Liver (tissue), 8 donors: ENCODE measurements at regions not wholly inside any gene's neighbourhood (a gene's known extent, or its start where the extent isn't known, plus 50 kb on each side); places are given as distances from the start of the nearest gene placed in this dataset.

Experiments used
- DNase-seq: peaks from one replicate; pipeline ENCODE4 v3.0.0-alpha.2; 2017; ENCODE audit warnings: low spot score
- H3K27ac ChIP-seq, 2 donors: one replicate each; pipeline ENCODE4 v1.7.0; 2013; ENCODE audit warnings: inconsistent platforms in 2 of 2, low read length in 2 of 2, control low read depth in 1 of 2, low read depth in 1 of 2, mild to moderate bottlenecking in 1 of 2
- H3K27me3 ChIP-seq, 4 donors: one replicate each; pipeline versions ENCODE4 v1.6.1 to v1.7.0; 2013; ENCODE audit warnings: low read length in 3 of 4, inconsistent platforms in 1 of 4, mild to moderate bottlenecking in 1 of 4, moderate library complexity in 1 of 4; ENCODE audit not compliant: control insufficient read depth in 4 of 4, insufficient read depth in 4 of 4
- H3K36me3 ChIP-seq, 4 donors: one replicate each; pipeline versions ENCODE4 v1.6.1 to v1.7.0; 2013; ENCODE audit warnings: low read length in 3 of 4, mild to moderate bottlenecking in 3 of 4, low read depth in 1 of 4, moderate library complexity in 1 of 4; ENCODE audit not compliant: control insufficient read depth in 4 of 4, insufficient read depth in 3 of 4
- H3K4me1 ChIP-seq, 4 donors: one replicate each; pipeline versions ENCODE4 v1.6.1 to v1.7.0; 2013; ENCODE audit warnings: low read length in 3 of 4, mild to moderate bottlenecking in 3 of 4, moderate library complexity in 1 of 4; ENCODE audit not compliant: control insufficient read depth in 4 of 4, insufficient read depth in 4 of 4
- H3K4me3 ChIP-seq, 3 donors: one replicate each; pipeline versions ENCODE4 v1.6.1 to v1.7.0; 2013; ENCODE audit warnings: low read length in 3 of 3, control low read depth in 1 of 3, low read depth in 1 of 3, mild to moderate bottlenecking in 1 of 3
- H3K9ac ChIP-seq, 2 donors: one replicate each; pipeline ENCODE4 v1.7.0; 2013; ENCODE audit warnings: low read length in 2 of 2, mild to moderate bottlenecking in 2 of 2, moderate library complexity in 2 of 2, control low read depth in 1 of 2, low read depth in 1 of 2
- H3K9me3 ChIP-seq, 4 donors: one replicate each; pipeline versions ENCODE4 v1.6.1 to v1.7.0; 2013; ENCODE audit warnings: low read length in 3 of 4; ENCODE audit not compliant: control insufficient read depth in 4 of 4
- CTCF ChIP-seq: fragments of 150-350 bp; IDR thresholded peaks from 2 replicates; pipeline ENCODE4 v1.5.1; 2017; ENCODE audit warnings: improper control_type of control experiment, low read depth, low read length; ENCODE audit not compliant: missing input control
- EGR1 ChIP-seq, 2 donors: IDR thresholded peaks; 2 replicates each; pipeline ENCODE4 v1.6.1; 2016 to 2018; ENCODE audit warnings: antibody characterized with exemption in 2 of 2, low read depth in 2 of 2
- FOXA2 ChIP-seq: IDR thresholded peaks from 2 replicates; pipeline ENCODE4 v1.6.1; 2016; ENCODE audit warnings: antibody characterized with exemption
- GABPA ChIP-seq, 2 donors: IDR thresholded peaks in 1 of 2; conservative IDR thresholded peaks in 1 of 2; 2 replicates each; pipeline ENCODE4 v1.6.1; 2016; ENCODE audit warnings: antibody characterized with exemption in 2 of 2, mild to moderate bottlenecking in 1 of 2, moderate library complexity in 1 of 2
- HNF4A ChIP-seq, 2 donors: conservative IDR thresholded peaks; 2 replicates each; pipeline ENCODE4 v1.6.1; 2016; ENCODE audit warnings: antibody characterized with exemption in 2 of 2, mild to moderate bottlenecking in 2 of 2
- JUND ChIP-seq, 2 donors: IDR thresholded peaks; 2 replicates each; pipeline ENCODE4 v1.6.1; 2016; ENCODE audit warnings: antibody characterized with exemption in 2 of 2
- MAX ChIP-seq: IDR thresholded peaks from 2 replicates; pipeline ENCODE4 v1.6.1; 2016; ENCODE audit warnings: antibody characterized with exemption
- NR2F2 ChIP-seq: IDR thresholded peaks from 2 replicates; pipeline ENCODE4 v1.6.1; 2016; ENCODE audit warnings: antibody characterized with exemption
- RAD21 ChIP-seq, 2 donors: IDR thresholded peaks; 2 replicates each; pipeline ENCODE4 v1.6.1; 2016; ENCODE audit warnings: antibody characterized with exemption in 2 of 2, mild to moderate bottlenecking in 2 of 2
- RXRA ChIP-seq, 2 donors: IDR thresholded peaks; 2 replicates each; pipeline ENCODE4 v1.6.1; 2017 to 2018; ENCODE audit warnings: antibody characterized with exemption in 2 of 2, mild to moderate bottlenecking in 1 of 2
- SP1 ChIP-seq: IDR thresholded peaks from 2 replicates; pipeline ENCODE4 v1.6.1; 2018; ENCODE audit warnings: antibody characterized with exemption, mild to moderate bottlenecking
- TAF1 ChIP-seq: conservative IDR thresholded peaks from 2 replicates; pipeline ENCODE4 v1.6.1; 2016; ENCODE audit warnings: antibody characterized with exemption, mild to moderate bottlenecking
- ZBTB33 ChIP-seq: IDR thresholded peaks from 2 replicates; pipeline ENCODE4 v1.6.1; 2016; ENCODE audit warnings: antibody characterized with exemption
- WGBS: extraction: QIAGEN DNeasy Blood & Tissue Kit; methylation state at CpG from one replicate; pipeline ENCODE4 v1.1.7; 2013; 5-methylcytosine and 5-hydroxymethylcytosine counted together
- TF ChIP-seq, protein P1 (sequence below): IDR thresholded peaks from 2 replicates; pipeline ENCODE4 v1.6.1; 2016; ENCODE audit warnings: antibody characterized with exemption, mild to moderate bottlenecking
- TF ChIP-seq, protein P2 (sequence below): IDR thresholded peaks from 2 replicates; pipeline ENCODE4 v1.6.1; 2016; ENCODE audit warnings: antibody characterized with exemption
- donor health status: healthy.
- donor health status: healthy.
- donor health status: healthy.
- donor health status: healthy.
- donor health status: healthy.

- 92% methylated on average over 2 of the region's 2 CpGs for WGBS
- Histone ChIP-seq H3K36me3 (no peaks in the 10 kb centered on the region), H3K27me3 (no peaks in the 10 kb centered on the region), H3K27ac (no peak overlapping the region), H3K9me3 (no peaks in the 10 kb centered on the region), H3K4me1 (peaks cover 0 to 2% (median 0%) of the 10 kb centered on the region in 4 donors), H3K4me3 (no peak overlapping the region), H3K9ac (no peak overlapping the region)
- no peak for DNase-seq
- no peak for TF ChIP-seq JUND (IDR thresholded peaks at IDR 0.05)
- no peak for TF ChIP-seq RXRA (IDR thresholded peaks at IDR 0.05)
- TF ChIP-seq FOXA2, result no peak
- TF ChIP-seq ZBTB33, result no peak
- TF ChIP-seq GABPA (IDR thresholded peaks at IDR 0.05 in 1 of 2, conservative IDR thresholded peaks at IDR 0.05 in 1 of 2), result no peak
- TF ChIP-seq, protein P1, sequence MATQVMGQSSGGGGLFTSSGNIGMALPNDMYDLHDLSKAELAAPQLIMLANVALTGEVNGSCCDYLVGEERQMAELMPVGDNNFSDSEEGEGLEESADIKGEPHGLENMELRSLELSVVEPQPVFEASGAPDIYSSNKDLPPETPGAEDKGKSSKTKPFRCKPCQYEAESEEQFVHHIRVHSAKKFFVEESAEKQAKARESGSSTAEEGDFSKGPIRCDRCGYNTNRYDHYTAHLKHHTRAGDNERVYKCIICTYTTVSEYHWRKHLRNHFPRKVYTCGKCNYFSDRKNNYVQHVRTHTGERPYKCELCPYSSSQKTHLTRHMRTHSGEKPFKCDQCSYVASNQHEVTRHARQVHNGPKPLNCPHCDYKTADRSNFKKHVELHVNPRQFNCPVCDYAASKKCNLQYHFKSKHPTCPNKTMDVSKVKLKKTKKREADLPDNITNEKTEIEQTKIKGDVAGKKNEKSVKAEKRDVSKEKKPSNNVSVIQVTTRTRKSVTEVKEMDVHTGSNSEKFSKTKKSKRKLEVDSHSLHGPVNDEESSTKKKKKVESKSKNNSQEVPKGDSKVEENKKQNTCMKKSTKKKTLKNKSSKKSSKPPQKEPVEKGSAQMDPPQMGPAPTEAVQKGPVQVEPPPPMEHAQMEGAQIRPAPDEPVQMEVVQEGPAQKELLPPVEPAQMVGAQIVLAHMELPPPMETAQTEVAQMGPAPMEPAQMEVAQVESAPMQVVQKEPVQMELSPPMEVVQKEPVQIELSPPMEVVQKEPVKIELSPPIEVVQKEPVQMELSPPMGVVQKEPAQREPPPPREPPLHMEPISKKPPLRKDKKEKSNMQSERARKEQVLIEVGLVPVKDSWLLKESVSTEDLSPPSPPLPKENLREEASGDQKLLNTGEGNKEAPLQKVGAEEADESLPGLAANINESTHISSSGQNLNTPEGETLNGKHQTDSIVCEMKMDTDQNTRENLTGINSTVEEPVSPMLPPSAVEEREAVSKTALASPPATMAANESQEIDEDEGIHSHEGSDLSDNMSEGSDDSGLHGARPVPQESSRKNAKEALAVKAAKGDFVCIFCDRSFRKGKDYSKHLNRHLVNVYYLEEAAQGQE, result no peak
- TF ChIP-seq MAX, result no peak
- TF ChIP-seq CTCF, result no peak
- no peak for TF ChIP-seq NR2F2
- no peak for TF ChIP-seq TAF1
- TF ChIP-seq RAD21 (IDR thresholded peaks at IDR 0.05), result no peak
- TF ChIP-seq EGR1 (IDR thresholded peaks at IDR 0.05; ENCODE audit: low read depth in 2 of 2), result no peak
- TF ChIP-seq SP1, result no peak
Observed at GRCh38 chr1:184228558-184228957, 158.3 kb upstream of the C1orf21 start.

DNA sequence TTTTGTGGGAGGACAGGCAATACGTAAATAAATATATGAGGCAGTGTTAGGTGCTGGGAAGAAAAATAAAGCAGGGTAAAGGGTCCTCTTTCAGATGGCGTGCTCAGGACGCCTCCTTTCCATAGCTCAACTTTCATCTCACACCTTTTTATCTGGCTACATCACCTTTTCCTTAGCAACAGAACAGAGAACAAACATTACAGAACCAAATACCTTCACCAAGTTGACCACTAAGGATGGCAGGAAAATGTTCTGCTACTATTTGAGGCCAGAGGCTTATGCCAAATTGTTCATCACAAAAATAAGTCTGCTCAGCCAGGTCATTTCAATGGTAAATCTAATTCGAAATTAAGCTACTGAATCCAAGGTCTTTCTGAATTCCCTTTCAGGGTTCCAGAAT lies 149.2 kb upstream of the C1orf21 start:
- no peaks in the 10 kb centered on the region for H3K36me3 ChIP-seq
- 73% methylated on average over 4 of the region's 4 CpGs for WGBS
- no peak for DNase-seq
- TF ChIP-seq JUND (IDR thresholded peaks at IDR 0.05), result no peak
- no peak for TF ChIP-seq HNF4A (conservative IDR thresholded peaks at IDR 0.05)
- TF ChIP-seq NR2F2, result no peak
- TF ChIP-seq TAF1, result no peak
- no peak for TF ChIP-seq GABPA (IDR thresholded peaks at IDR 0.05 in 1 of 2, conservative IDR thresholded peaks at IDR 0.05 in 1 of 2)
- no peak for TF ChIP-seq SP1
- no peak for TF ChIP-seq MAX
- TF ChIP-seq, protein P2, sequence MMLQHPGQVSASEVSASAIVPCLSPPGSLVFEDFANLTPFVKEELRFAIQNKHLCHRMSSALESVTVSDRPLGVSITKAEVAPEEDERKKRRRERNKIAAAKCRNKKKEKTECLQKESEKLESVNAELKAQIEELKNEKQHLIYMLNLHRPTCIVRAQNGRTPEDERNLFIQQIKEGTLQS, result no peak
- no peak for TF ChIP-seq RXRA (IDR thresholded peaks at IDR 0.05)
- no peak overlapping the region for H3K27ac ChIP-seq
- peaks cover 0 to 2% (median 0%) of the 10 kb centered on the region in 4 donors for H3K4me1 ChIP-seq
- H3K27me3 ChIP-seq, result peaks cover 0 to 3% (median 0%) of the 10 kb centered on the region in 4 donors
- H3K4me3 ChIP-seq, result no peak overlapping the region
- H3K9ac ChIP-seq, result no peak overlapping the region
- no peaks in the 10 kb centered on the region for H3K9me3 ChIP-seq
